ENCODE measurements at regions not wholly inside any gene's neighbourhood (a gene's known extent, or its start where the extent isn't known, plus 50 kb on each side); places are given as distances from the start of the nearest gene placed in this dataset.

DNA sequence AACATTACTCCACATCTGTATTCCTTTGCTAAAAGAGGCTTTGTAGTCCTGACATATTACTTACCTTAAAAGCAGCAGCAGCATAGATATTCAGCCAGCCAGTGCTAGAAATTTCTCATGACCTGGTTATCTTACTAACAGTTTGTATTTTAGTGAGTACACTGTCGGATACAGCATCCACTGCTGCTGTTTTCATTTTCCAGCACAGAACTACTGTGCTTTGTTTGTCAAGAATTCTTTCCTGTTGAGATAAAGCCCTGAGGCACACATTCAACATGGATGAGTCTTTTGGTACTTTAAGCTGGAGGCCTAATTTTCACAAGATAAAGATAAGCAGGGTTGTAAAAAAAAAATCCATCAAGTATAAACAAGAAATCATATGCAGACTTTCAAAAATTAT is 311.2 kb upstream of the OPRM1 start:
- no peak for TF ChIP-seq POLR2A (IDR thresholded peaks at IDR 0.05)
- TF ChIP-seq, protein P1, sequence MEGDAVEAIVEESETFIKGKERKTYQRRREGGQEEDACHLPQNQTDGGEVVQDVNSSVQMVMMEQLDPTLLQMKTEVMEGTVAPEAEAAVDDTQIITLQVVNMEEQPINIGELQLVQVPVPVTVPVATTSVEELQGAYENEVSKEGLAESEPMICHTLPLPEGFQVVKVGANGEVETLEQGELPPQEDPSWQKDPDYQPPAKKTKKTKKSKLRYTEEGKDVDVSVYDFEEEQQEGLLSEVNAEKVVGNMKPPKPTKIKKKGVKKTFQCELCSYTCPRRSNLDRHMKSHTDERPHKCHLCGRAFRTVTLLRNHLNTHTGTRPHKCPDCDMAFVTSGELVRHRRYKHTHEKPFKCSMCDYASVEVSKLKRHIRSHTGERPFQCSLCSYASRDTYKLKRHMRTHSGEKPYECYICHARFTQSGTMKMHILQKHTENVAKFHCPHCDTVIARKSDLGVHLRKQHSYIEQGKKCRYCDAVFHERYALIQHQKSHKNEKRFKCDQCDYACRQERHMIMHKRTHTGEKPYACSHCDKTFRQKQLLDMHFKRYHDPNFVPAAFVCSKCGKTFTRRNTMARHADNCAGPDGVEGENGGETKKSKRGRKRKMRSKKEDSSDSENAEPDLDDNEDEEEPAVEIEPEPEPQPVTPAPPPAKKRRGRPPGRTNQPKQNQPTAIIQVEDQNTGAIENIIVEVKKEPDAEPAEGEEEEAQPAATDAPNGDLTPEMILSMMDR (IDR thresholded peaks at IDR 0.05): no peak
